CD4-positive, CD25-positive, alpha-beta regulatory T cell (primary cell): ENCODE measurements at regions not wholly inside any gene's neighbourhood (a gene's known extent, or its start where the extent isn't known, plus 50 kb on each side); places are given as distances from the start of the nearest gene placed in this dataset.

Source experiments
- ATAC-seq, 2 donors: fragments of 150-1000 bp; cut with Tn5 transposase; one replicate each; pipeline ENCODE4 v1.10.0; 2021; ENCODE audit warnings: low read depth in 2 of 2, moderate number of reproducible peaks in 2 of 2, moderate library complexity in 1 of 2
- DNase-seq, 3 donors: peaks; one replicate each; pipeline versions ENCODE4 v3.0.0 to v3.0.0-alpha.2; 2012 to 2022; ENCODE audit warnings: mixed read lengths in 1 of 3
- H3K27ac ChIP-seq: one replicate; pipeline ENCODE4 v1.7.0; 2013; ENCODE audit warnings: mild to moderate bottlenecking, low read length; ENCODE audit not compliant: insufficient read depth, poor library complexity, severe bottlenecking
- H3K27me3 ChIP-seq: one replicate; pipeline ENCODE4 v1.7.0; 2013; ENCODE audit warnings: low read length; ENCODE audit not compliant: control insufficient read depth, insufficient read depth
- H3K36me3 ChIP-seq: one replicate; pipeline ENCODE4 v1.7.0; 2013; ENCODE audit warnings: mild to moderate bottlenecking, low read length, moderate library complexity; ENCODE audit not compliant: control insufficient read depth, insufficient read depth
- H3K4me1 ChIP-seq: 2 replicates; pipeline ENCODE4 v1.7.0; 2013; ENCODE audit warnings: mild to moderate bottlenecking, low read length; ENCODE audit not compliant: insufficient read depth, control insufficient read depth, poor library complexity, severe bottlenecking
- H3K4me3 ChIP-seq: one replicate; pipeline ENCODE4 v1.7.0; 2013; ENCODE audit warnings: low read depth, mild to moderate bottlenecking, low read length, moderate library complexity
- H3K9me3 ChIP-seq, 2 experiments: 1 replicate in 1 of 2; 2 replicates in 1 of 2; pipeline ENCODE4 v1.7.0; 2013; ENCODE audit warnings: low read length in 2 of 2, mild to moderate bottlenecking in 1 of 2, moderate library complexity in 1 of 2; ENCODE audit not compliant: control insufficient read depth in 2 of 2
- H3K27ac Mint-ChIP-seq, 3 donors: one replicate each; pipeline ENCODE4 v1.8.0; 2020 to 2022; ENCODE audit warnings: mild to moderate bottlenecking in 3 of 3, mixed read lengths in 3 of 3, moderate library complexity in 2 of 3
- H3K27me3 Mint-ChIP-seq: one replicate; pipeline ENCODE4 v1.8.0; 2022; ENCODE audit warnings: mild to moderate bottlenecking, mixed read lengths
- H3K36me3 Mint-ChIP-seq: one replicate; pipeline ENCODE4 v1.8.0; 2020; ENCODE audit warnings: mixed read lengths
- H3K4me1 Mint-ChIP-seq, 4 donors: one replicate each; pipeline ENCODE4 v1.8.0; 2020 to 2022; ENCODE audit warnings: mixed read lengths in 4 of 4, mild to moderate bottlenecking in 1 of 4
- H3K4me3 Mint-ChIP-seq, 4 donors: one replicate each; pipeline ENCODE4 v1.8.0; 2020 to 2022; ENCODE audit warnings: mild to moderate bottlenecking in 4 of 4, mixed read lengths in 4 of 4, moderate library complexity in 3 of 4
- H3K9me3 Mint-ChIP-seq, 7 donors: one replicate each; pipeline ENCODE4 v1.8.0; 2020 to 2022; ENCODE audit warnings: mixed read lengths in 7 of 7, mild to moderate bottlenecking in 3 of 7, moderate library complexity in 2 of 7

DNA sequence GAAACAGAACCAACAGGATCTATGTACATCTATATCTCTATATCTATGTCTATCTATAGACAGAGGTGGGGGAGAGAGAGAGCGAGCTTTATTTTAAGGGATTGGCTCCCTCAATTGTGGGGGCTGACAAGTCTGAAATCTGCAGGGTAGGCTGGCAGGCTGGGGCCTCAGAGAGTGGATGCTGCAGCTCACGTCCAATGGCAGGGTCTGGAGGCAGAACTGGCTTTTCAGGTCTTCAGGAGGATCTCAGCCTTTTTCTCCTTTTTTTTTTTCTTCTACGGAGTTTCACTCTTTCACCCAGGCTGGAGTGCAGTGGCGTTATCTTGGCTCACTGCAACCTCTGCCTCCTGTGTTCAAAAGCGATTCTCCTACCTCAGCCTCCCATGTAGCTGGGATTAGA lies 77.2 kb downstream of the ARL4C start:
- DNase-seq (no peak), ATAC-seq (no peak)
- Histone ChIP-seq H3K27me3 (no peaks in the 10 kb centered on the region), H3K9me3 (no peaks in the 10 kb centered on the region), H3K4me3 (no peak overlapping the region), H3K4me1 (peaks cover 54% of the 10 kb centered on the region), H3K36me3 (no peaks in the 10 kb centered on the region), H3K27ac (no peak overlapping the region)
- Mint-ChIP-seq H3K4me1 (peaks cover 42 to 83% (median 62%) of the 10 kb centered on the region in 4 donors), H3K27ac (peak overlapping the region; percentile 90 to 99 (median 90)), H3K36me3 (no peaks in the 10 kb centered on the region), H3K27me3 (no peaks in the 10 kb centered on the region), H3K4me3 (peak overlapping the region in 1 of 4 donors; percentile 11), H3K9me3 (peaks cover 0 to 8% (median 6%) of the 10 kb centered on the region in 7 donors)

- DNase-seq (no peak), ATAC-seq (no peak)
- H3K36me3 ChIP-seq: no peaks in the 10 kb centered on the region
- no peak overlapping the region for H3K27ac ChIP-seq
- no peaks in the 10 kb centered on the region for H3K27me3 Mint-ChIP-seq
- peaks cover 15% of the 10 kb centered on the region for H3K4me1 ChIP-seq
- no peaks in the 10 kb centered on the region for H3K9me3 ChIP-seq
- no peaks in the 10 kb centered on the region for H3K27me3 ChIP-seq
- no peaks in the 10 kb centered on the region for H3K36me3 Mint-ChIP-seq
- H3K4me3 ChIP-seq: no peak overlapping the region
- H3K4me3 Mint-ChIP-seq: peak overlapping the region in 2 of 4 donors; percentile 7 to 48
- peak overlapping the region in 2 of 3 donors; percentile 37 to 82 for H3K27ac Mint-ChIP-seq
- H3K4me1 Mint-ChIP-seq: peaks cover 34 to 67% (median 39%) of the 10 kb centered on the region in 4 donors
- peaks cover 0 to 8% (median 6%) of the 10 kb centered on the region in 7 donors for H3K9me3 Mint-ChIP-seq
Observed at GRCh38 chr2:234415706-234416105, 81.2 kb downstream of the ARL4C start.

DNA sequence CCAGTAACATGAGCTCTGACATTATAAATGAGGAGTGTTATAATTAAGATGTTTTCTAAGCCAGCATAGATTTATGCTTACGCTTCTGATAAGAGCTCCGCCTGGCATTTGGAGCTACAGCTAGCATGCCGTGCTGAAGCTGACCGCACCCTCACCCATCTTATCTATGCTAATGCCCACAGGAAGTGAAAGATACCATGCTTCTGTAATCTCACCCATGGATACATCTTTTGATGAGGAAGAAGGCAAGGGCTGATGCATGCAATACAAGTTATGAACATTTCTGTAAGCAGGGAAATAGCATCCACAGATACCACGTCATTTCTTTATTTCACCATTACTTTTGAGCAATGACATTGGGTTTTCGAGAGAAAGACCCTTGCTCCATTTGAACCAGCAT lies 82.3 kb downstream of the ARL4C start:
- Histone ChIP-seq H3K9me3 (no peaks in the 10 kb centered on the region), H3K27ac (no peak overlapping the region), H3K4me3 (no peak overlapping the region), H3K36me3 (no peaks in the 10 kb centered on the region), H3K27me3 (no peaks in the 10 kb centered on the region), H3K4me1 (peaks cover 4% of the 10 kb centered on the region)
- Mint-ChIP-seq H3K27ac (peak overlapping the region in 2 of 3 donors; percentile 55 to 57), H3K4me3 (peak overlapping the region in 2 of 4 donors; percentile 22 to 79), H3K9me3 (peaks cover 0 to 8% (median 6%) of the 10 kb centered on the region in 7 donors), H3K36me3 (no peaks in the 10 kb centered on the region), H3K4me1 (peaks cover 31 to 63% (median 35%) of the 10 kb centered on the region in 4 donors), H3K27me3 (no peaks in the 10 kb centered on the region)
- DNase-seq (no peak), ATAC-seq (no peak)

- peak overlapping the region in 2 of 3 donors; percentile 25 to 38 for H3K27ac Mint-ChIP-seq
- H3K4me1 ChIP-seq: peaks cover 4% of the 10 kb centered on the region
- no peaks in the 10 kb centered on the region for H3K27me3 Mint-ChIP-seq
- no peak for DNase-seq
- H3K9me3 Mint-ChIP-seq: peaks cover 0 to 7% (median 0%) of the 10 kb centered on the region in 7 donors
- peaks cover 25 to 52% (median 26%) of the 10 kb centered on the region in 4 donors for H3K4me1 Mint-ChIP-seq
- no peaks in the 10 kb centered on the region for H3K36me3 ChIP-seq
- H3K36me3 Mint-ChIP-seq: no peaks in the 10 kb centered on the region
- no peak overlapping the region for H3K4me3 Mint-ChIP-seq
- H3K27ac ChIP-seq: no peak overlapping the region
- H3K27me3 ChIP-seq: no peaks in the 10 kb centered on the region
- no peaks in the 10 kb centered on the region for H3K9me3 ChIP-seq
- no peak overlapping the region for H3K4me3 ChIP-seq
- no peak for ATAC-seq
Observed at GRCh38 chr2:234412726-234413125, 84.2 kb downstream of the ARL4C start.

GRCh38 chr2:234411793-234412192 lies 85.1 kb downstream of the ARL4C start:
- peaks cover 20 to 46% (median 24%) of the 10 kb centered on the region in 4 donors for H3K4me1 Mint-ChIP-seq
- H3K27ac Mint-ChIP-seq: peak overlapping the region in 1 of 3 donors; percentile 25

DNA sequence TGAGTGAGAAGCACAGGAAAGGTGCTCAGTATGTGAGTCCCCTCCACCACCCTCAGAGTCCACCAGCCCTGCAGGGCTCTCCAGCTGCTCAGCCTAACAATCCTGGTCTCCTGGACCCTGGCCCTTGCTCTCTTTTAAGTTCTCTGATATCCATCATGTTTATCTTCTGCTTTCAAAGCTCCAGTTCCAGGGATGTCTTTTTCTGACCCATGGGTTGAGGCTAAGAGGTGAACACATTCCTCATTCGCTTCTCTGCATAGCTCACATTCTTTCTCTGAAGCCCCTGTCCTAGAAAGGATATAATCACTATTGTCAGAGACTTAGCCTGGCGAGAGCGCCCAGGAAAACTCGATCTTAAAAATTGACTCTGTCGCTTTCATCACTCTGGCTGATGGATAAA lies 86.4 kb downstream of the ARL4C start:
- H3K27me3 Mint-ChIP-seq: no peaks in the 10 kb centered on the region
- H3K36me3 ChIP-seq: no peaks in the 10 kb centered on the region
- H3K36me3 Mint-ChIP-seq: no peaks in the 10 kb centered on the region

More at GRCh38 chr2:234411793-234412192, 85.1 kb downstream of the ARL4C start:
- H3K27me3 ChIP-seq: no peaks in the 10 kb centered on the region
- no peak overlapping the region for H3K27ac ChIP-seq
- no peak overlapping the region for H3K4me3 ChIP-seq
- H3K9me3 Mint-ChIP-seq: peaks cover 0 to 7% (median 0%) of the 10 kb centered on the region in 7 donors
- no peaks in the 10 kb centered on the region for H3K36me3 Mint-ChIP-seq
- H3K9me3 ChIP-seq: no peaks in the 10 kb centered on the region
- H3K36me3 ChIP-seq: no peaks in the 10 kb centered on the region
- peaks cover 4% of the 10 kb centered on the region for H3K4me1 ChIP-seq
- DNase-seq: no peak
- no peaks in the 10 kb centered on the region for H3K27me3 Mint-ChIP-seq
- no peak overlapping the region for H3K4me3 Mint-ChIP-seq
- ATAC-seq: no peak

GRCh38 chr2:234409590-234409989 lies 87.3 kb downstream of the ARL4C start:
- Histone ChIP-seq H3K4me1 (no peaks in the 10 kb centered on the region), H3K27me3 (no peaks in the 10 kb centered on the region), H3K36me3 (no peaks in the 10 kb centered on the region), H3K4me3 (no peak overlapping the region), H3K9me3 (no peaks in the 10 kb centered on the region), H3K27ac (no peak overlapping the region)
- Mint-ChIP-seq H3K36me3 (no peaks in the 10 kb centered on the region), H3K4me1 (peaks cover 11 to 44% (median 18%) of the 10 kb centered on the region in 4 donors), H3K27me3 (no peaks in the 10 kb centered on the region), H3K9me3 (peaks cover 0 to 2% (median 0%) of the 10 kb centered on the region in 7 donors), H3K27ac (no peak overlapping the region), H3K4me3 (no peak overlapping the region)
- ATAC-seq (no peak), DNase-seq (no peak)

More for the DNA sequence above, 86.4 kb downstream of the ARL4C start:
- Mint-ChIP-seq H3K4me3 (no peak overlapping the region), H3K9me3 (peaks cover 0 to 7% (median 0%) of the 10 kb centered on the region in 7 donors), H3K4me1 (peaks cover 12 to 50% (median 24%) of the 10 kb centered on the region in 4 donors), H3K27ac (no peak overlapping the region)
- Histone ChIP-seq H3K4me1 (peaks cover 4% of the 10 kb centered on the region), H3K27me3 (no peaks in the 10 kb centered on the region), H3K4me3 (no peak overlapping the region), H3K9me3 (no peaks in the 10 kb centered on the region), H3K27ac (no peak overlapping the region)
- DNase-seq (no peak), ATAC-seq (no peak)

DNA sequence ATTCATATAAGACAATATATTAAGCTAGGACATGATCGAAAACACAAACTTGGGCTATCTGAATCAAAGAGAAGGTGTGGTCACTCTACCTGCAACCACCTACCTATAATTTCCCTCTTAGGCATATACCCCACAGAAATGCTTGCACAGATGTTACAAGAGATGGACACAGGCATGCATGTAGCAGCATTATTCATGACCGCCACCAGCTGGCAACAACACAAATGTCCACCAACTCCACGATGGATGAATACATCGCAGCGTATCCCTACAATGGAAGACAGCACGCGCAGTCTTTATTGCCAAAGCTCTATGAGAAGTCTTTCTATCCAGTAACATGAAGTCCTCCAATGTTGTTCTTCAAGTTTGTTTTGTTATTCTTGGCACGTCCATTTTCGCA lies 90.8 kb downstream of the ARL4C start:
- Mint-ChIP-seq H3K9me3 (peaks cover 0 to 1% (median 0%) of the 10 kb centered on the region in 7 donors), H3K4me1 (peaks cover 13 to 45% (median 23%) of the 10 kb centered on the region in 4 donors), H3K27ac (peak overlapping the region in 1 of 3 donors; percentile 3), H3K27me3 (no peaks in the 10 kb centered on the region), H3K4me3 (no peak overlapping the region), H3K36me3 (no peaks in the 10 kb centered on the region)
- Histone ChIP-seq H3K4me3 (no peak overlapping the region), H3K27me3 (no peaks in the 10 kb centered on the region), H3K4me1 (peaks cover 4% of the 10 kb centered on the region), H3K36me3 (no peaks in the 10 kb centered on the region), H3K27ac (no peak overlapping the region), H3K9me3 (no peaks in the 10 kb centered on the region)
- DNase-seq: no peak
- ATAC-seq: no peak
